HG03025 (cell line): ENCODE measurements at regions not wholly inside any gene's neighbourhood (a gene's known extent, or its start where the extent isn't known, plus 50 kb on each side); places are given as distances from the start of the nearest gene placed in this dataset.

ENCODE experiments used
- ATAC-seq: cut with Tn5 transposase; IDR thresholded peaks from one replicate; pipeline ENCODE4 v1.9.1; 2021; ENCODE audit warnings: mild to moderate bottlenecking, moderate library complexity; ENCODE audit not compliant: unreplicated experiment, low FRiP score

- ATAC-seq, result no peak
Observed at GRCh38 chr12:65540140-65540539, 261.7 kb downstream of the MSRB3 start.

- ATAC-seq, result no peak
Observed at GRCh38 chr12:65546528-65546927, 268.0 kb downstream of the MSRB3 start.

GRCh38 chr12:65556676-65557437 lies 267.4 kb upstream of the HMGA2 start:
- peak; percentile 89 for ATAC-seq

- ATAC-seq, result no peak
Observed at GRCh38 chr12:65557438-65558181, 266.7 kb upstream of the HMGA2 start.

- ATAC-seq, result no peak
Observed at GRCh38 chr12:65560286-65560685, 264.0 kb upstream of the HMGA2 start.

- ATAC-seq, result no peak
Observed at GRCh38 chr12:65561798-65562382, 262.4 kb upstream of the HMGA2 start.

DNA sequence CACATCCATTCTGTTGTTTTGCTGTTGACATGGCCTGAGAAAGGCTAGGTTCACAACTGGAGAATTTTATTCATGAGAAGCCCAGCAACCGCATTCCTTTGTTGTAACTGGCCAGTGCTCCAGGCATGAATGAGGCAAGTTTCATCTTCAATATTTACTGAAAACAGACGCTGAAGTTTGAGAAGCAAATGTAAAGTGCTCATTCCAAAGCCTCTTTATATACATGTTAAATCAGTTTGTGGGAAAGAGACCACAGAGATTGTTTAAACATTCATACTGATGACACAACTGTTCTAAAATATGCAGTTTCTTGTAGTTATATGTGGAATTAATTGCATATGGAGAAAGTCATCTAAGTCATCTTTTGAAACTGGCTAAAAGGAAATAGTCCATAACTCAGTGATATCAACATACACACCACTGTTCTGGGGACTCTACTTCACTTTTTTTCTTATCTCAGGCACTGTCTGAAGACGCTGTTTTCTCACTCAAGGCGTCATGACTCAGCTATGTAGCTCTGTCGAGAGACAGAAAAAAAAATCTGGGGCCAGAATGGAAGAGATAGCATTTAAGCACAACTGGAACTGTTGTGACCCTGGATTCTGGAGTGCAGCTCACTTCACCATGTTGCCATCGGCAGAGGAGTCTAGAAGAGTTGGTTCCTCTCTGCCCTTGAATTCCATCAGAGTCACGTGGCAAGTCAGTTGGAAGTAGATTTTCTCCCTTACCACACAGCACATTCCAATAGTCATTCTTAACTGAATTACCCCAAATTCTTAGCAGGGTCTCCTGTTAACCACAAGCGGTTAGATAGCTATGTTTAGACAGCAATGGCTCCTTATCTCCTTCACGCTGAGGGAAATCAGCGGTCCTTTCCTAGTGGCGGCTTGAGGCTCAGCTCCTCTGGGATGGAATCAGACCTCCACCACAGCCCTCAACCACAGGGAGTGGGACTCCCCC lies 258.4 kb upstream of the HMGA2 start:
- no peak for ATAC-seq

DNA sequence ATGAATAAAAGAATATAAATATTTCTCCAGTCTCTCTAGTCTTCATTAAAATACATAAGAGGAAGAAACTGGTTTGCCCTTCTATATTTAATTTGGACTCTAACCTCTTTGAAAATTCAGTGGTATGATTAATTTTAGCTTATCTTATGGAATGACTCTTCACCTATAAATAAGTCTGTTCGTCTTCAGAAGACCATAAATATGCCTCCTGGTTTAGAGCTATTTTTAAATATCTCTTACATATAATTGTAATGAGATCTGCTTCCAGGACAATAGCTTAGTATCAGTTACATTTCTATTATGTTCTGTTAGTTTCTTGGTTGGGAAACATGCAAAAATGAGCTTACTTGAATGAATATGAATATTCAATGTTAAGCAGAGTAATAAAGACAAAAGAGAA lies 257.5 kb upstream of the HMGA2 start:
- no peak for ATAC-seq

GRCh38 chr12:65567820-65568219 lies 256.5 kb upstream of the HMGA2 start:
- no peak for ATAC-seq

DNA sequence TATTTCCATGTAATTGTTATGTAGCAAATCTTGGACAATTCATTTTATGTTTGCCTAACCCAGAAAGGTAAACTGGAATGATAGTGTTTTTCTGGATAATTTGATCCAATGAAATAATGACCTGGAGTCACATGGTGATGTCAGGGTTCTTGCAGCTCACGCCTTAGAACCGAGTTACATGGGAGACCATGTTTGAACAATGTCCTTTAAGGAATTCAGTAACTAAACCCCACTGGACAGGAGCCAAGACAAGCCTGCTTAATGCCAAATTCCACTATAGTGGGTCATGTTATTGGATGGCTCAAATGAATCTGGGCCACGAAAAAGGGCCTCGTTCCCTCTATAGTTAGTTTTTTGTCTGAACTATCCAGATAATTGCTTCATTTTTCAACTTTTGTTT lies 255.8 kb upstream of the HMGA2 start:
- no peak for ATAC-seq

DNA sequence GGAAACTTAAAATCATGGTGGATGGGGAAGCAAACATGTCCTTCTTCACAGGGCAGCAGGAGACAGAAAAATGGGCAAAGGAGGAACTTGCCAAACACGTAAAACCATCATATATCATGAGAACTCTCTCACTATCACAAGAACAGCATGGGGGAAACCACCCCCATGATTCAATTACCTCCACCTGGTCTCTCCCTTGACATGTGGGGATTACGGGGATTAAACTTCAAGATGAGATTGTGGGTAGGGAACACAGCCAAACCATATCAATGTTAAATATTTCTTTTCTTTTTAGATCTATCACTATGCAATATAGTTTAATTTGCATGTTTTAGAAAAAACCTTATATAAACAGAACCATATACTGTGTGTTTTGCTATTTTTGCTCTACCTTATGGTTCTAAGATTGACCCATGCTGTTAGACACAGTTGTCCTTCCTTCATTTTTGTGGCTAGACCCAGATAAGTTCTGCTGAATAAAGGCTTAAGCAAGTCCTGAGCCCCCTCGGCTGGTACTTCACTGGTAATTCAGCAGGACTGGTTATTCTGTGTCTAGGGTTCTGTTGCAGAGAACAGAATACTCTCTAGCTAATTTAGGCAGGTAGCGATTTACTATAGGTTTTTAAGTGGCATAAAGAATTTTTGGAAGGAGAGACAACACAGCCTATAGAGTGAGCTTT lies 253.7 kb upstream of the HMGA2 start:
- ATAC-seq, result no peak

DNA sequence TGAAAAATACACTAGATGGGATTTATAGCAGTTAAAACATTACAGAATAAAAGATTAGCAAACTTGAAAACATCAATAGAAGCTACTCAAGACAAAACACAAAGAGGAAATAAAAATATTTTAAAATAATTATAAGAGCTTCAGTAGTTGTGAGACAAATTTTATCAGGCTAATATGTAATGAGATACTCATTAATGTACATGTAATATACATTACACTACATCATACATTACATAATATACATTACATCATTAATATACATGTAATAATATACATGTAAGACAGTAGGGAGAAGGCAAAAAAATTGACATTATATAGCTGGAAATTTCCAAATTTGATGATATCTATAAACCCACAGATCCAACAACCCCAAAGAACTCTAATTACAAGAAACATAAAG lies 249.4 kb upstream of the HMGA2 start:
- no peak for ATAC-seq

- no peak for ATAC-seq
Observed at GRCh38 chr12:65584016-65584415, 240.3 kb upstream of the HMGA2 start.

- ATAC-seq, result no peak
Observed at GRCh38 chr12:65585648-65586602, 238.4 kb upstream of the HMGA2 start.

- ATAC-seq, result no peak
Observed at GRCh38 chr12:65586796-65587195, 237.5 kb upstream of the HMGA2 start.

- ATAC-seq, result no peak
Observed at GRCh38 chr12:65590318-65590717, 234.0 kb upstream of the HMGA2 start.

DNA sequence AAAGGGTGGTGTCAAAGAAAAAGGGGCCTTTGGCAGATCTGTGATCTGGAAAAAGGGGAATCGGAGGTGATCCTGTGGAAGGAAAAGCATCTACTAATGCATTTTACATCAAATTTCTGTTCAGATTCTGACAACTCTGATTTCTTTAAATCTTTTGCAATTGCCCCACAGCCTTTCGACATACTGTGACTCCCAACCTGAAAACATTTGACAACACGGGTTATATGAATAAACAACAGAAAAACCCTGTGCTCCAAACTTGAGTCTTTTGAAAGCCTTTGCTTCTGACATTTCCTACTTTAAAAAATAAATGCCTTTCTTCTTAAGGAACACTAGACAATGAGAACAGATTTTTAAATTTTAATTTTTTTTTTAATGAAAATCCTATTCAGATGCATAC lies 231.9 kb upstream of the HMGA2 start:
- ATAC-seq, result no peak

GRCh38 chr12:65593239-65593701 lies 231.0 kb upstream of the HMGA2 start:
- ATAC-seq, result no peak

GRCh38 chr12:65594409-65594808 lies 229.9 kb upstream of the HMGA2 start:
- no peak for ATAC-seq
